ENCODE measurements at regions not wholly inside any gene's neighbourhood (a gene's known extent, or its start where the extent isn't known, plus 50 kb on each side); places are given as distances from the start of the nearest gene placed in this dataset.
A peak's percentile ranks its signal among the peaks of the same experiment; 100 is the strongest.

- ATAC-seq (ENCODE audit: poor library complexity) (no peak), DNase-seq (no peak)
- intact Hi-C loops (cut with DNase I): no loop called here
These were observed 292.8 kb upstream of the RGS18 start for GRCh38 chr1:191865479-191865878.

GRCh38 chr1:191866155-191866554, 292.1 kb upstream of the RGS18 start:
- intact Hi-C loops (cut with DNase I): no loop called here
- no peak for ATAC-seq (ENCODE audit: poor library complexity)
- DNase-seq: no peak

GRCh38 chr1:191869790-191870312, 288.4 kb upstream of the RGS18 start:
- intact Hi-C loops (cut with DNase I): no loop called here
- no peak for ATAC-seq (ENCODE audit: poor library complexity)

GRCh38 chr1:191870490-191870889, 287.8 kb upstream of the RGS18 start:
- intact Hi-C loops (cut with DNase I): no loop called here
- ATAC-seq (ENCODE audit: poor library complexity) (no peak), DNase-seq (no peak)

More at GRCh38 chr1:191869790-191870312, 288.4 kb upstream of the RGS18 start:
- no peak for DNase-seq

GRCh38 chr1:191875994-191876393, 282.3 kb upstream of the RGS18 start:
- intact Hi-C loops (cut with DNase I): no loop called here
- DNase-seq: no peak
- no peak for ATAC-seq (ENCODE audit: poor library complexity)

- intact Hi-C loops (cut with DNase I): no loop called here
- ATAC-seq (ENCODE audit: poor library complexity) (no peak), DNase-seq (no peak)
These were observed 281.6 kb upstream of the RGS18 start for GRCh38 chr1:191876631-191877030.

GRCh38 chr1:191882870-191883269, 275.4 kb upstream of the RGS18 start:
- DNase-seq (no peak), ATAC-seq (ENCODE audit: poor library complexity) (no peak)
- intact Hi-C loops (cut with DNase I): no loop called here

GRCh38 chr1:191886977-191887376, 271.3 kb upstream of the RGS18 start:
- ATAC-seq (ENCODE audit: poor library complexity) (no peak), DNase-seq (no peak)
- intact Hi-C loops (cut with DNase I): no loop called here

GRCh38 chr1:191888996-191889622, 269.2 kb upstream of the RGS18 start:
- ATAC-seq (ENCODE audit: poor library complexity) (peak; percentile 48), DNase-seq (no peak)
- intact Hi-C loops (cut with DNase I): no loop called here

GRCh38 chr1:191889623-191890003, 268.6 kb upstream of the RGS18 start:
- no peak for DNase-seq
- ATAC-seq (ENCODE audit: poor library complexity): no peak
- intact Hi-C loops (cut with DNase I): no loop called here

GRCh38 chr1:191890433-191891088, 267.7 kb upstream of the RGS18 start:
- no peak for ATAC-seq (ENCODE audit: poor library complexity)
- intact Hi-C loops (cut with DNase I): no loop called here
- DNase-seq: no peak

- ATAC-seq (ENCODE audit: poor library complexity) (no peak), DNase-seq (no peak)
- intact Hi-C loops (cut with DNase I): no loop called here
These were observed 265.5 kb upstream of the RGS18 start for GRCh38 chr1:191892716-191893115.

GRCh38 chr1:191895049-191895448, 263.2 kb upstream of the RGS18 start:
- intact Hi-C loops (cut with DNase I): no loop called here
- DNase-seq (no peak), ATAC-seq (ENCODE audit: poor library complexity) (no peak)

- no peak for ATAC-seq (ENCODE audit: poor library complexity)
- intact Hi-C loops (cut with DNase I): no loop called here
- DNase-seq: no peak
These were observed 262.7 kb upstream of the RGS18 start for GRCh38 chr1:191895462-191896058.

GRCh38 chr1:191897134-191897533, 261.1 kb upstream of the RGS18 start:
- DNase-seq (no peak), ATAC-seq (ENCODE audit: poor library complexity) (no peak)
- intact Hi-C loops (cut with DNase I): no loop called here

- ATAC-seq (ENCODE audit: poor library complexity) (no peak), DNase-seq (no peak)
- intact Hi-C loops (cut with DNase I): no loop called here
These were observed 256.6 kb upstream of the RGS18 start for GRCh38 chr1:191901651-191902050.

- DNase-seq (no peak), ATAC-seq (ENCODE audit: poor library complexity) (no peak)
- intact Hi-C loops (cut with DNase I): no loop called here
These were observed 253.3 kb upstream of the RGS18 start for GRCh38 chr1:191904991-191905390.

- DNase-seq (no peak), ATAC-seq (ENCODE audit: poor library complexity) (no peak)
- intact Hi-C loops (cut with DNase I): no loop called here
These were observed 252.5 kb upstream of the RGS18 start for GRCh38 chr1:191905781-191906180.

GRCh38 chr1:191907121-191907520, 251.1 kb upstream of the RGS18 start:
- no peak for ATAC-seq (ENCODE audit: poor library complexity)
- intact Hi-C loops (cut with DNase I): no loop called here
- no peak for DNase-seq

- ATAC-seq (ENCODE audit: poor library complexity) (no peak), DNase-seq (no peak)
- intact Hi-C loops (cut with DNase I): no loop called here
These were observed 248.0 kb upstream of the RGS18 start for GRCh38 chr1:191910245-191910644.

Data from Right ventricle myocardium superior (tissue), 1 donor.